ENCODE measurements at regions not wholly inside any gene's neighbourhood (a gene's known extent, or its start where the extent isn't known, plus 50 kb on each side); places are given as distances from the start of the nearest gene placed in this dataset.

GRCh38 chr6:139990026-139990686, 615.7 kb upstream of the CITED2 start:
- no peaks in the 10 kb centered on the region for H3K27me3 ChIP-seq (ENCODE audit: insufficient read depth, insufficient read length)
- H3K36me3 ChIP-seq (ENCODE audit: insufficient read depth, insufficient read length, low read length): no peaks in the 10 kb centered on the region
- H3K9me3 ChIP-seq (ENCODE audit: insufficient read depth, low read length): no peaks in the 10 kb centered on the region
- no peak for DNase-seq (ENCODE audit: low read depth, low spot score)
- no peak for TF ChIP-seq SUZ12 (IDR thresholded peaks at IDR 0.05; ENCODE audit: extremely low read depth, insufficient read depth, insufficient read length)
- H3K4me3 ChIP-seq (ENCODE audit: insufficient read length, low read depth): no peak overlapping the region
- no peaks in the 10 kb centered on the region for H3K4me1 ChIP-seq (ENCODE audit: insufficient read depth, insufficient read length)
- no peak overlapping the region for H3K9ac ChIP-seq (ENCODE audit: insufficient read length, low read depth)

DNA sequence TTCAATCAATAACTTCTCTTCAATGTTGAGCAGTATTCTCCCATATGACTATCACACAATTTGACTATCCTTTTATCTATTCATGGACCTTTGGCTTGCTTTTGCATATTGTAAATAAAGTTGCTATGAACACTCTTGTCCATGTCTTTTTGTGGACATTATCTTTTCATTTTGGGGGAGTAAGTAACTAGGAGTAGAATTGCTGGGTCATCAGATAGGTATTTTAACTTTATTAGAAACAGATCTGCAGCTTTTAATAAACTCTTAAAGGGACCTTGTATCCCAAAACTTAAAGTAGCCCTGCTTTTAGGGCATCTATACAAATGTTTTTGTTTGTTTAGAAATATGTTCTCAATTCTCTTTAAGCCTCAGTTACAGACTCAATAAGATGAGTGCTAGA, 614.2 kb upstream of the CITED2 start:
- Histone ChIP-seq H3K4me1 (ENCODE audit: insufficient read depth, insufficient read length) (no peaks in the 10 kb centered on the region), H3K9ac (ENCODE audit: insufficient read length, low read depth) (no peak overlapping the region), H3K36me3 (ENCODE audit: insufficient read depth, insufficient read length, low read length) (no peaks in the 10 kb centered on the region), H3K9me3 (ENCODE audit: insufficient read depth, low read length) (no peaks in the 10 kb centered on the region), H3K27me3 (ENCODE audit: insufficient read depth, insufficient read length) (no peaks in the 10 kb centered on the region), H3K4me3 (ENCODE audit: insufficient read length, low read depth) (no peak overlapping the region)
- no peak for DNase-seq (ENCODE audit: low read depth, low spot score)
- no peak for TF ChIP-seq ZNF274 (IDR thresholded peaks at IDR 0.05; ENCODE audit: low read depth, low read length)
- TF ChIP-seq YY1 (IDR thresholded peaks at IDR 0.05; ENCODE audit: insufficient read depth, insufficient read length): no peak
- no peak for TF ChIP-seq SUZ12 (IDR thresholded peaks at IDR 0.05; ENCODE audit: extremely low read depth, insufficient read depth, insufficient read length)

- no peak overlapping the region for H3K9ac ChIP-seq (ENCODE audit: insufficient read length, low read depth)
Measured at GRCh38 chr6:139987091-139987490, 612.6 kb upstream of the CITED2 start.

GRCh38 chr6:139985236-139985815, 610.9 kb upstream of the CITED2 start:
- TF ChIP-seq YY1 (IDR thresholded peaks at IDR 0.05; ENCODE audit: insufficient read depth, insufficient read length) (no peak), SUZ12 (IDR thresholded peaks at IDR 0.05; ENCODE audit: extremely low read depth, insufficient read depth, insufficient read length) (no peak), ZNF274 (IDR thresholded peaks at IDR 0.05; ENCODE audit: low read depth, low read length) (no peak)
- Histone ChIP-seq H3K27me3 (ENCODE audit: insufficient read depth, insufficient read length) (no peaks in the 10 kb centered on the region), H3K9ac (ENCODE audit: insufficient read length, low read depth) (no peak overlapping the region), H3K4me1 (ENCODE audit: insufficient read depth, insufficient read length) (no peaks in the 10 kb centered on the region), H3K4me3 (ENCODE audit: insufficient read length, low read depth) (no peak overlapping the region), H3K36me3 (ENCODE audit: insufficient read depth, insufficient read length, low read length) (no peaks in the 10 kb centered on the region), H3K9me3 (ENCODE audit: insufficient read depth, low read length) (no peaks in the 10 kb centered on the region)
- no peak for DNase-seq (ENCODE audit: low read depth, low spot score)

More at GRCh38 chr6:139987091-139987490, 612.6 kb upstream of the CITED2 start:
- Histone ChIP-seq H3K9me3 (ENCODE audit: insufficient read depth, low read length) (no peaks in the 10 kb centered on the region), H3K27me3 (ENCODE audit: insufficient read depth, insufficient read length) (no peaks in the 10 kb centered on the region), H3K36me3 (ENCODE audit: insufficient read depth, insufficient read length, low read length) (no peaks in the 10 kb centered on the region), H3K4me3 (ENCODE audit: insufficient read length, low read depth) (no peak overlapping the region), H3K4me1 (ENCODE audit: insufficient read depth, insufficient read length) (no peaks in the 10 kb centered on the region)
- no peak for TF ChIP-seq SUZ12 (IDR thresholded peaks at IDR 0.05; ENCODE audit: extremely low read depth, insufficient read depth, insufficient read length)
- TF ChIP-seq YY1 (IDR thresholded peaks at IDR 0.05; ENCODE audit: insufficient read depth, insufficient read length): no peak
- no peak for TF ChIP-seq ZNF274 (IDR thresholded peaks at IDR 0.05; ENCODE audit: low read depth, low read length)
- no peak for DNase-seq (ENCODE audit: low read depth, low spot score)

GRCh38 chr6:139984317-139984716, 609.9 kb upstream of the CITED2 start:
- Histone ChIP-seq H3K4me3 (ENCODE audit: insufficient read length, low read depth) (no peak overlapping the region), H3K36me3 (ENCODE audit: insufficient read depth, insufficient read length, low read length) (no peaks in the 10 kb centered on the region), H3K9ac (ENCODE audit: insufficient read length, low read depth) (no peak overlapping the region), H3K9me3 (ENCODE audit: insufficient read depth, low read length) (no peaks in the 10 kb centered on the region), H3K27me3 (ENCODE audit: insufficient read depth, insufficient read length) (no peaks in the 10 kb centered on the region), H3K4me1 (ENCODE audit: insufficient read depth, insufficient read length) (no peaks in the 10 kb centered on the region)
- TF ChIP-seq ZNF274 (IDR thresholded peaks at IDR 0.05; ENCODE audit: low read depth, low read length) (no peak), YY1 (IDR thresholded peaks at IDR 0.05; ENCODE audit: insufficient read depth, insufficient read length) (no peak), SUZ12 (IDR thresholded peaks at IDR 0.05; ENCODE audit: extremely low read depth, insufficient read depth, insufficient read length) (no peak)
- DNase-seq (ENCODE audit: low read depth, low spot score): no peak

DNA sequence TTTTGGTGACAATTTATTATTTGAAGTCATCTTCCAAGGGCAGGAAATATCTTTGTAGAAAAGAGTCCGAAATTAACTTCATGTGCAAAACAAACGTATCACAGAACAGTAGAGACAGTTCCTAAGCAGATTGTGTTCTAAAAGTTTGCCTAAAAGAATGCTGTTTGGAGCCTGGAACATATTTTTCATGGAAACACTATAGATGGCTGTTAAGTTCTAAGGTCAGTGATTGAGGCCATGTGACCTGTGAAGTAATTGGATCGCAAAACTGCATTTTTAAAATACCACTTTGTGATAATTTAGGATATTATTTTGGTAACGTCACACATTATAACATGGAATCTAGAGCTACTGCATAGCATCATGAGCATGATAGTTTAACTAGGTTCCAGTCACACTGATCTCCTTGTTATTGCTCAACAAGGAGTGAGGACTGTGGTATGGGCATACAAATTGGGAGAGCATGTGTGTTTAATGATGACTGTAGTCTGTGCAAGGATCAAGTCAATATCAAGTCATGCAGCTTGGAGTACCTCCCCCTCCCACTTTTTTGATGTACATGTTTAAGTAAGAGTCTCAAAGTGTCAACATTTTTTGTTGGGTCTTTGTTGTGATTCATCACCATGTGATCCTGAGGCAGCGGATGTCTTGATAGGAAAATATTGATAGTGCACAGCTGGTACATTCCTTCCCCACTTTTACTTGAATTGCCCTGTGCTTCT, 609.3 kb upstream of the CITED2 start:
- DNase-seq (ENCODE audit: low read depth, low spot score): no peak

DNA sequence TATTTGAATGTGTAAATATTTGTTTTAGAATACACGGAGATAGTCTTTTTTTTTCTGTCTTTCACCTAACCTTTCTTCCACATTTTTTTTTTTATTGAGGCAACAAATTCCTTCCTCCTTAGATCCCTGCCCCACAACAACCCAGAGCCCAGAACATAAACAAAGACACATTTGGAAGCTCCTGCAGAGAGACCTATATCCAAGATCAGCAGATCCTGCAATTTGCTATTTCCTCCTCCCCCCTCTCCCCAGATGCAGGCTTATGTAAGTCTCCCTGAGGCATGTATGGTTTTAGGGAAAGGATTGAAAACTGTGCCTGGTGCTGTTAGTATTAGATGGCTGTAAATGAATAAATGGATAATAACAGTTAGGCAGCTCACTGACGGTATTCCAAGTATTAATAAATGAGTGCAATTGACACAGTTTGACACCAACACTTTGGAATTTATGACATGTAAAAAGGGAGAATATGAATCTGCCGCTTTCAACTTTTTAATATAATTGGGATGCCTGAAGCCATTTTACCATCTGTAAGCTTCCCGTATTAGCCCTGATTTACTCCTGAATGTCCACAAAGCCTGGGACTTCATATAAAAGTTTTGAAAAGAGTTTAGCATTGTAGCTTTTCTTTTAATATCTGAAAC, 608.3 kb upstream of the CITED2 start:
- no peak for TF ChIP-seq ZNF274 (IDR thresholded peaks at IDR 0.05; ENCODE audit: low read depth, low read length)
- TF ChIP-seq SUZ12 (IDR thresholded peaks at IDR 0.05; ENCODE audit: extremely low read depth, insufficient read depth, insufficient read length): no peak
- no peak for TF ChIP-seq YY1 (IDR thresholded peaks at IDR 0.05; ENCODE audit: insufficient read depth, insufficient read length)
- H3K36me3 ChIP-seq (ENCODE audit: insufficient read depth, insufficient read length, low read length): no peaks in the 10 kb centered on the region
- H3K9ac ChIP-seq (ENCODE audit: insufficient read length, low read depth): no peak overlapping the region
- H3K4me1 ChIP-seq (ENCODE audit: insufficient read depth, insufficient read length): no peaks in the 10 kb centered on the region
- DNase-seq (ENCODE audit: low read depth, low spot score): peak; percentile 54
- no peaks in the 10 kb centered on the region for H3K27me3 ChIP-seq (ENCODE audit: insufficient read depth, insufficient read length)
- no peak overlapping the region for H3K4me3 ChIP-seq (ENCODE audit: insufficient read length, low read depth)
- H3K9me3 ChIP-seq (ENCODE audit: insufficient read depth, low read length): no peaks in the 10 kb centered on the region

More for the DNA sequence above, 609.3 kb upstream of the CITED2 start:
- H3K4me3 ChIP-seq (ENCODE audit: insufficient read length, low read depth): no peak overlapping the region
- H3K9ac ChIP-seq (ENCODE audit: insufficient read length, low read depth): no peak overlapping the region
- H3K9me3 ChIP-seq (ENCODE audit: insufficient read depth, low read length): no peaks in the 10 kb centered on the region
- no peaks in the 10 kb centered on the region for H3K27me3 ChIP-seq (ENCODE audit: insufficient read depth, insufficient read length)
- no peaks in the 10 kb centered on the region for H3K4me1 ChIP-seq (ENCODE audit: insufficient read depth, insufficient read length)
- TF ChIP-seq YY1 (IDR thresholded peaks at IDR 0.05; ENCODE audit: insufficient read depth, insufficient read length) (no peak), SUZ12 (IDR thresholded peaks at IDR 0.05; ENCODE audit: extremely low read depth, insufficient read depth, insufficient read length) (no peak), ZNF274 (IDR thresholded peaks at IDR 0.05; ENCODE audit: low read depth, low read length) (no peak)
- H3K36me3 ChIP-seq (ENCODE audit: insufficient read depth, insufficient read length, low read length): no peaks in the 10 kb centered on the region
